NCI-H1092 (cell line): ENCODE measurements at regions not wholly inside any gene's neighbourhood (a gene's known extent, or its start where the extent isn't known, plus 50 kb on each side); places are given as distances from the start of the nearest gene placed in this dataset.
"Not testable (repeated sequence)": the region's sequence is repeated elsewhere in the genome, so short reads cannot be mapped to it uniquely, and the experiment has no call there.

Source experiments
- DNase-seq: peaks from one replicate; lab custom pipeline; 2025; lab: John Stamatoyannopoulos, UW

DNA sequence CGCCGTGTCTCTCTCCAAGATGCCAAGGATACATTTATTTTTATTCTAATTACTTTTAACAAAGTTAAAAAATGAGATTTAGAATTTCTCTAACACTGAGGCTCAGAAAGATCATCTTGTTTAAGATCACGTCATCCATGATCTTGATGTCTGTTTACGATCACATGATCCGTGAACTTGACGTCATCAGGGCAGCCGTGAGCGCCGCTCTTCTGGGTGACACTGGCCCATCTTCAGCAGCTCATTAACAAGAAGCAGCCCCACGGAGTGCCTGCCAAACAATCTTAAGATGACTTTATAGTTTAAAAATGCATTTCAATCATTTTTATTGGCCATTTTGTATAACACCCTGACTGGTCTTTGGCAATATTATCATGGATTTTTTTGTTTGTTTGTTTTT is 291.1 kb upstream of the PRKCQ start:
- DNase-seq: no peak

DNA sequence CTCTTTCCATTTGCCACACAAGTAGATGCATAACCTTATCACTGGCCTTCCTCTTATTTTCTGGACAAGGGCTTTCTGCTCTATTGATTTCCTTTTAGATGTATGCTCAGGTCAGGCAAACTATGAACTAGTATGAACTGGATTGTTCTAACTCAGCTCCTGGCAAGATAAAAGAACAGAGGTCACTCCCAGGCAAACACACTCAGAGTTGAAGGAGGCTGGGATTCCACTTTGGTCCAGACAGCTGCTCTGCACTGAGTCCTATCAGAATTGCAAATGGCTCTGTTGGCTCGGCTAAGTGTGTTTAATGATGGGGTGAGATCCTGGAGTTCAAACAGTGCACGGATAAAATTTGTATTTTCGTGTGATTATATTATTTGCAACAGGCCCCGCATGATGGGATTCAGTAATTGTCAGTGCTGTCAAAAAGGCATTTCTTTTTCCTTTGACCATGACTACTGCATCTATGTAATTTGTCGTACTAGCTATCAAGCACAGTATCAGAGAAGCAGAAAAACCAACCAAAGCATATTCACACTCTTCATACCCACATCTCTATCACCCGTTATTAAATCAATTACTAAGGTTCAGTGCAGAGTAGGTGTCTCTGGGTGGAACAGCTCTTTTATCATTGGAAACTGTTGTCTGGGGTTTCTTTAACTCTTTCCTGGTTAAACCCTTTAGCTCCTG is 288.1 kb upstream of the PRKCQ start:
- no peak for DNase-seq

DNA sequence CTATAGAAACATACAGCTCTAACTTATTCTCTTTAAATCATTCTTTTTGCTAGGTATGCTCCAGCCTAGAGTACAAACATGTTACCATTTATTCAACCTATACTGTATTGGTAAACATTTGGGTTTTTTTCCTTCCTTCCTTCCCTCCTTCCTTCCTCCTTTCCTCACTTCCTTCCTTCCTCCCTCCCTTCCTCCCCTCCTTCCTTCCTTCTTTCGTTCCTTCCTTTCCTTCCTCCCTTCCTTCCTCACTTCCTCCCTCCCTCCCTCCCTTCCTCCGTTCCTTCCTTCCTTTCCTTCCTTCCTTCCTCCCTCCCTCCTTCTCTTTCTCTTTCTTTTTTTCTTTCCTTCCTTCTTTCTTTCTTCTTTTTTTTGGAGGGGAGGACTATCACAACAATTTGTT is 286.7 kb upstream of the PRKCQ start:
- no peak for DNase-seq

DNA sequence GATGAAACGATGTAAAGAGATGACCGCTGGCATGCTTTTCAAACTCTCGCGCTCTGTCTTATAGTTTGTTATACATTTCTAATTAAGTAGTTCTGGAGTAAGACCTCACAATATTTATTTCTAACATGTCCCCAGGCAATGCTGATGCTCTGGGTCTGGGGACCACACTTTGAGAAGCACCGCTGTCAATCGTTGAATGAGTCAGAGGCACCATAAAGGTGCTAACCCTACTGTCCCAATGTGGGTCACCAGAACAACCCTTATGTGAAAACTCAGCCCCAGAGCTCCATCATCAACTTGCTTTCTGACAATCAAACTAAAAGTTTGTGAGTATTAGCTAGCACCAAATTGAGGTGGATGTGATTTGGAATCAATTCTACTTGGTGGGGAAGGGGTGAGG is 284.1 kb upstream of the PRKCQ start:
- DNase-seq: no peak

DNA sequence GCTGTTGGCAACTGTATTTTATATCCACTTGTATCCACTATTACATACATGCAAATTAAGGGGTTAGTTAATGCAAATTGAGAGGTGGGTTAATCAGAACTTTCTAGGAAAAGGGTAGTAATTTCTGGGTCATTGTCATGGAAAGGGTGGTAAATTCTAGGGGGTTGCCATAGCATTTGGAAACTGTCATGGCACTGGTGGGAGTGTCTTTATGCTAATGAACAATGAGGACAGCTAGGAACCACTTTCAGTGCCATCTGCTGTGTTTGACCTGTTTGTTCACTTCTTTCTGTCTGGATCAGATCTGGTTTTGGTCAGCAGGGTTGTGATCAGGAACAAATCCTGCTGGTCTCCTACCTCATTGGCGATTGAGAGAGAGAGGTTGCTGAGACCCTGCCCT is 283.3 kb upstream of the PRKCQ start:
- no peak for DNase-seq

DNA sequence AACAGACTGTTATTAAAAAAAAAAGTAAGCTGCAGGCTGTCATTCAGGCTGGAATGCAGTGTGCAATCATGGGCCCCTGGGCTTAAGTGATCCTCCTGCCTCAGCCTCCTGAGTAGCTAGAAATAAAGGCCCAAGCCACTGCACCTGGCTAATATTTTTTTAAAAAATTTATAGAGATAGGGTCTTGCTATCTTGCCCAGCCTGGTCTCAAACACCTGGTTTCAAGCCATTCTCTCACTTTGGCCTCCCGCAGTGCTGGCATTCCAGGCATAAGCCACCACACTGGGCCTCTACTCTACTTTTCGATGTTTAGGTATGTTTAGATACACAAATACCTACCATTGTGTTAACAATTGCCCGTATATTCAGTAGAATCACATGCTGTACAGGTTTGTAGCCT is 270.4 kb upstream of the PRKCQ start:
- no peak for DNase-seq

DNA sequence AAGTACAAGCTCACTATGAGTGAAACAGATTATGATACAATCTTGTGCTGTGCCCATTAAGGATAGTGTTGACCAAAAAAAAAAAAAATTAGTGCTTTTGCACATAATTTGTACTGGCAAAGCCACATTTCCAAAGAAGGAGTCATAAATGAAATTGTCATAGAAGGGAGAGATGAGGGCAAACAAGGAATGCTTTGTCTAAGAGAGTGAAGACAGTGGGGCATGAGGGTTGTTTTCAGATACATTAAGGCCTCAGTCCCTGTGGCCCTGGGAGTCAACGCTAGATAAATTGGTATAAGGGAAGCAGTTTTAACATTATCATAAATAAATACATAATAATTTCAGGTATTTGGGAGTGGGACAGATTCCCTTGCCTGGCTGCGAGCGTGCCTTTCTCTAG is 267.5 kb upstream of the PRKCQ start:
- no peak for DNase-seq

DNA sequence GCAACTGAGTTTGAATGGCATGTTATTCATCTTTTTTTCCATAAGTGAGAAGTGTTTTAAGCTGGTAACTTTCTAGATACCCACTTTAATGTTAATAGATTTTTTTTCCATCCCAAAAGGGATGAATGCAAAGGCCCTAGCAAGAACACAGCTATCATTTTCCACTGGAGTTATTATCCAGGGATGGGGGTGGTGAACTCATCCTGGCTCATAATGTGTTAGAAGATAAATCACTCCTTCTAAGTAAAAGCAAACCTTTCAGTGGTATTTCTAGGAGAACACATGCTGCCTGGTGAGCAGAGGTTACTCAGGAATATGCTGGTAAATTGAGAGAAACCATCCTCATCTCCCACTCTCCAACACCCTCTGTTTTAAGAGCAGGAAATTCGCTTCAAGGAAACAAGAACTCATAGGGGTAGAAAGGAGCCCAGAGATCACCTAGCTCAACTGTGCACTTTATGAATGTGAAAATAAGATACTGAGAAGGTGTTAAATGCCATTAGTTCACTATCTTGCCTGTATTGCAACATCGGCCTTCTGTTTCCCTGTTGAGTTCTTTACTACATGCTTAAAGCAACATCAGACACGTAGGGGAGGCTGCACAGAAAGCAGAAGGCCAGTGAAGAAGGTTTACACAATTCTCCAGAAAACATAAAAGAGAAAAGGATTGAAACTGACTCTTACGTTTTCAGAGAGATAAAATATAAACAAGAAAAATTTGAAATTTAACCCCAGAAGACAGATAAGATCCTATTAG is 264.0 kb upstream of the PRKCQ start:
- no peak for DNase-seq

DNA sequence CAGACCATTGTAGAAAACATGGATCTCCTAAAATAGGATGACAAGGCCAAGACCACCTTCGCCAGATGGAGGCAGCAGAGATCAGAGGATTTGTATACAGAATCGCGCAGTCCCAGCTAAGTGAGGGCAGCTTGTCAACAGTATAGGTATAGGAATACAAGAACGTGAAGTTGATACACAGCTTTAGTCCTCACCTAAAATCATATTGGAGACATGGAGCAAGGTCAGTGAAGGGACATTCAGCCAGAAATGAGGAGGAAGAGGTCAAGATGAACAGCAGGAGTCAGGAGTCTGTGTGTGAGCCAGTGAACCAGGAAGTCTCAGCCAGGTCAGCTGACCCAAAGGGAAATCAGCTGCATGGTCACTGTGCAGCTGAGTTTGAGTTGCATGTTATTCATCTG is 263.4 kb upstream of the PRKCQ start:
- DNase-seq: no peak

DNA sequence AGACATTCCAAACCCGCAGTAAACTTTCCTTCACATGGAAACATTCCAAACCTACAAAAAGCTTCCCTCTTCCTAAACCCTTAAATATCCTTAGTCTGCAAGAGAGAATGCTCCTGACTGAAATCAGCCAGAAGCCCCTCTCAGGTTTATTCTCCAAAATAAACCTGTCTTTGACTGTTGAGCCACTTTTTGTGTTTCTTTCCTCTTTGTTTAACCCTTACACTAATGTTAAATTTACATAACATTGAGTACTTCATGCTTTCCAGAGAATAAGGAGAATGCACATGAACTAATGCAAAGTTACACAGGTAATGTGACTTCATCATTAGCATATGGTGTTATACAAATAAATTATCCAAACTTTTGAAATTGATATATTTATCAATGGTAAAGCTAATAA is 262.6 kb upstream of the PRKCQ start:
- DNase-seq: no peak

DNA sequence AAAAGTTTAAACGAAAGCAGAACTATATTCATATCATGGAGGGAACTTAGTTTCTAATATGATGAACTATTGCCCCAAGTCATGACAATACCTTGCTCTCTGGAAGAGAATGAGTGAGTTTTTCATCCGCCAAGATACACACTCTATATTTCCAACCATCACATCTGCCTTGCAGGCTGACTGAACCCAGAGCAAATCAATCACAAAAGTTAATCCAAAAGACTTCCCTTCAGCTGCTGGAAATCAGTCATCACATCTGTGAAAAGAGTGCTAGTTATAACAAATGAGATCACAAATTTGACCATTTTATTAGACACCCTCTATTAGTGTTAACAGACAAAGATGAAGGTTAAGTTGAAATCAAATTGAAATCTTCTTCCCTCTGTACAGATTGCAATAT is 261.7 kb upstream of the PRKCQ start:
- DNase-seq: no peak

DNA sequence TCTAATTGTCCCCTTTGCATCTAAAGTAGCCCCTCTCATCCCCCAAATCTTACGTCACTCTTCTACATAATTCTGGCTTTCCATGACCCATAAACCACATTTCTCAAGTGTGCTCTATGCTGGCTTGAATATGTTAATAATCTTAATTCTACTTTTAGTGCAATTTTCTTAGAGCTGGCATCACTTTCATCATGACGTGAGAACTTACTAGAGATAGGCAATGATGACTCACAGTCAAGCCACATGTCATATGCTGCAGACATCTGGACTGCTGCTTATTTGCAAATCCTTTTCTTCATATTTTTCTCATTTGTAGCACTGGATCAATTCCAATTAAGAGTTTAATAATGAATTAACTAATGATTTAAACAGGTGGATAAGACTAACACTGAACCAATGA is 260.7 kb upstream of the PRKCQ start:
- no peak for DNase-seq

DNA sequence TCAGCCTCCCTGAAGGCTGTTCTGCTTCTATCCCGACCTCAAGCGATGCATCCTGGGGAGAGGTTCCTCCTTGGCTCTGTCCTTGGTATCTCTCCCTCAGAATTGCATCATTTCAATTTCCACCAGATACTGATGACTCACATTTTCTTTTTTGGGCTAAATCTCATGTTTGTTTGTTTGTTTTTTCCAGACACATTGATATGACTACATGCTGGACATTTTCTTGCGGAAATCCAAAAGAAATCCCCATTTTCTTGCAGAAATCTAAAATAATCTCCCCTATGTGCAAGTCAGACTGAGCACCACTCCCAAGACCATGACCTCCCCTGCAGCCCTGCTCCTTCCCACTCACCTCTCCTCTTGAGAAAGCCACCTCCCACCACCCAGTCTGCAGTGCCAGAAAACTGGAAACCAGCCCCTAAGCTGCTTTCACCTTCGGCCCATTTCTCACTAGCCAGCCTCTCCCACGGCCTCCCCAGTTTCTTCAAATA is 260.2 kb upstream of the PRKCQ start:
- DNase-seq: no peak

DNA sequence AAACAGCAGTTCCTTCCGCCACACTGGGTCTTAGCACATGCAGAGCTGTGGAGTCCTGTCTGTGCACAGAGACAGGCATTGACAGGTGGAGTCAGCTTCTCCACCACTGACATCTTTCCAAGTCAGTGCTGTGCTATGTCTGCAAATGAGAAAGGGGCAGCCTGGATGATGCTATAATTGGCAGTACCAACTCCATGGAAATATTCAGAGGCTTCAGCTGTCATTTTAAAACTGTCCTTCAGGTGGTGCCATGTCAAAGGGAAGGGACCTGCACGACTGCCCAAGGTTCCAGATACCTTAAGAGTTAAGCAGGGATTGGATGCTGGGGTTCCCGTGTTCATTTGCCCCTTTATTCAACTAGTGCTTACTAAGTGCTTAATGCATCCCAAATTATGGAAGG is 258.0 kb upstream of the PRKCQ start:
- no peak for DNase-seq

DNA sequence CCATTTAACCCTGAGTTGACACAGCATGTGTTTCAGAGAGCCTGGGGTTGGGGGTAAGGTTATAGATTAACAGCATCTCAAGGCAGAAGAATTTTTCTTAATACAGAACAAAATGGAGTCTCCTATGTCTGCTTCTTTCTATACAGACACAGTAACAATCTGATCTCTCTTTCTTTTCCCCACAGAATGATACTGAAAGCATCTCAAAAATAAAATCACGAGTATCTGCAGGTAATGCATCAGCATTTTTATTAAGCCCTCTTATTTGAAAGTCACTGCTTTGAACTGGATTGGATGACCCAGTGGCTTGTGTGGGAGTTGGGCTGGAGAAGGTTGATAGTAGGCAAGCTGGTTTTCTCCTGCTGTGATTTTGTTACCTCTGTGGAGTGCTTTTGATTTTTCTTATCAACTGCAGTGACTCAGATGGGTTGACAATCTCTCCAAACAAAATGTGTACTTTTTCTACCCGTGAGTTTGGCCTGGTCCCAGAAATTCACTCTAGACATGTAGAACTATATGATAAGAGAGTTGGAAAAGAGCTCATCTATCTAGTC is 253.5 kb upstream of the PRKCQ start:
- no peak for DNase-seq

DNA sequence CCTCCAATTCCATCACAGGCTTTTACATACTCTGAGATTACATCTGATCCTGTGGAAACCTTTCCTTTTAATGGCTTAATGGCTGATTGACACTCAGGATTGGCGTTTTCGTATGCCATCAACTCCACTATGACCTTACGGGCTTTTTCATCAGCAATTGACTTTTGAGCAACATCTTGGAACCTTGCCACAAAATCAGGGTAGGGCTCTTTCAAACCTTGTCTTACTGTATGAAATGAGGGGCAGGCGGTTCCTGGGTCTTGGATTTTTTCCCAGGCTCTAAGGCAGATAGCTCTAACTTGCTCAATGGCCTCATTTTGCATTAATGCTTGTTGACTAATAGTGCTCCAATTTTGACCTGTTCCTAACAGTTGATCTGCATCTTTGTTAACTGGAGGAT is 250.9 kb upstream of the PRKCQ start:
- DNase-seq: not testable (repeated sequence)

DNA sequence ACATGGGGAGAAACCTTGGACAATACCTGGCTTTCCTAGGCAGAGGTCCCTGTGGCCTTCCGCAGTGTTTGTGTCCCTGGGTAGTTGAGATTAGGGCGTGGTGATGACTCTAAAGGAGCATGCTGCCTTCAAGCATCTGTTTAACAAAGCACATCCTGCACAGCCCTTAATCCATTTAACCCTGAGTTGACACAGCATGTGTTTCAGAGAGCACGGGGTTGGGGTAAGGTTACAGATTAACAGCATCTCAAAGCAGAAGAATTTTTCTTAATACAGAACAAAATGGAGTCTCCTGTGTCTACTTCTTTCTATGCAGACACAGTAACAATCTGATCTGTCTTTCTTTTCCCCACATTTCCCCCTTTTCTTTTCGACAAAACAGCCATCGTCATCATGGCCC is 244.7 kb upstream of the PRKCQ start:
- DNase-seq: not testable (repeated sequence)

DNA sequence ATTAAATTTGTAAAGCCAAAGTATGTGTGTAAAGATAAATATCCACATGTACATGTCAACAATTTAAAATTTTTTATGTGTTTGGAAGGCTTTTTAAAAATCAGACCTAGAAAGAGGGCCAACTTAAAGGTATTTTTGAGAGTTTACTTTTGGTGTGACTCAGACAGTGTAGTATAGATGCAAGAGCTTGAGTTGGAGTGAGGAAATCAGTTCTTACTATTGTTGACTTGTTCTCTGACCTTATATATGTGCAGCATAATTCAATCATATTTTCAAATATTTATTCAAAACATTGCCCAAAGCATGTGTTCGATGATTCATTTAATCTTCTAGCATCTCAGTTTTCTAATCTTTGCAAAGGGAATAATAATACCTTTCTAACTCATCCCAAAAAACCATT is 243.7 kb upstream of the PRKCQ start:
- no peak for DNase-seq

DNA sequence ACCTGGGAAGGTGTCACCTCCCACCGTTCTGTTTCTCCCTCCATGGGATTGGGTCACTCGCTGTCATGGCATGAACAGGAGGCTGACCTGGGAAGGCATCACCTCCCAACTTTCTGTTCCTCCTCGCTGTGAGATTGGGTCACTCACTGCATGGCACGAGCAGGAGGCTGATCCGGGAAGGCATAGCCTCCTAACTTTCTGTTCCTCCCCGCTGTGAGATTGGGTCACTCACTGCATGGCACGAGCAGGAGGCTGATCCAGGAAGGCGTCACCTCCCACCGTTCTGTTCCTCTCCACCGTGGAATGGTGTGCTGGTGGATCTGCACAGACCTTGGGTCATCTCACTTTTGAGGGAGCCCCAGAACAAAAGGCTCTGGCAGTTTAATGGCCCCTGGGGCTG is 239.2 kb upstream of the PRKCQ start:
- DNase-seq: no peak

DNA sequence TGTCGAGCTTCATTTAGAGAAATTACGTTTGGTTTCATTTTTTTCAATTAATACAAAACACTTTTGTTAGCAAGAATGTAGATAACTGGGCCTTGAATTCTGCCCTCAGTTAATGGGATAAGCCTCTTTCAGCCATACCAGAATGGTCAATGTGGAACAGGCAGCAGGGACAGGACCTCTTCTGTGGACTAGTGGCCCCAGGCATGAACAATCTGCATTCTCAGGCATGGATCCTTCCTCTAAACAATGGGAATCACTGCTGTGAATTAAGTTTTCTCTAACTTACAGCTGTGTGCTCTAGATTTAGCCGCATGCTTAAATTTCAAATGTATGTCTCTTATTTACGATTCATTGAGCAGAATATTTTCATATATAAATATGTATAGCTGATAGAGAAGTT is 237.7 kb upstream of the PRKCQ start:
- DNase-seq: no peak

DNA sequence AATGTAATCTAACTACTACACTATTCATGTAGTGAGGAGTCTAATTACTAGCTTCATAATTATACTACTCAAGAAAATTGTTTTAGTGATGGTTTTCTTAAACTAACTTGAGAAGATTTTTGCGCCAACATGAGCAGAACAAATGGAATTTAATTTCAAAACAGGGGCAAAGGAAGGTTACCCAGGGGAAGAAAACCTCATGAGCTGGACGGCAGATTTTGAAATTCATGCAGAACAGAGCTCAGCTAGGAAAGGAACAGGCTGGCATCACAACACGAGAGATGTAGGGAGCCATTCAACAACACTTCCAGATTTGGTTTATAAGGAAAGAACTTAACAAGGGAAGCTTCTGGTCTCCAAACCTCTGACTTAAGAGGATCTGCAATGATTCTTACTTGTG is 235.3 kb upstream of the PRKCQ start:
- DNase-seq: no peak

DNA sequence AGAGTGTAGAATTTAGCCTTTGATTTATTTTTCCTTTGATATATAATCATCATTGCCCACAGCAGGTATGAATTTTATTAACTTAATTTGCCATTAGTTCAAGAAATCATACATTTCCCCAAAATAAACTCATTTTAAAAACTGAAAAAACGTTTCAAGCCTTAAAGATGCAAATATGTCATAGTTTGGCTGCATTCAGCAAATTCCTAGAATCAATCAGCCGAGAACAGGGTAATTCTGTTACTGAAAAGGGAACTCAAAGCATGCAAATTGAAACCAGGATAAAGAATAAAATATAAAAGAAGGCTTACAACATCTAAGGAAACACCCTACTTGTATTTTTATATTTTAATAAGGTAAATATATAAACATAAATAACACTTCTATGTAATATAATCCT is 233.8 kb upstream of the PRKCQ start:
- DNase-seq: no peak

DNA sequence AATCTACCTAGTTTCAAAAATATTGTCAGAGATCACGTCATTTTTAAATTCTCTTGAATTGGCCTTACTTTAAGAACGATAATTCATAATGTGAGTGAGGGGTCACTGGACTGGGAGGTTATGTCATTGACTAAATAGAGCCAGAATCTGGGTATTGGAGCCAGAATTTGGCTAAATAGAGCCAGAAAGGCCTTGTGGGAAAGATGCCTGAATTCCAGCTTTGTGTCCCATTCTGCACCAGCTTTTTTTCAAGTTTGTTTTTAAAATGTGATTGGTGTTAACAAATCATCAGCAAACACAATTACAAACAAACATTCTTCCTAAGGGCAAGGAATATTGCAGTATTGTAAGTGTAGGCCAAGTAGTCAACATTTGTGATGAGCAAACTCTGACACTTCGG is 233.2 kb upstream of the PRKCQ start:
- no peak for DNase-seq

DNA sequence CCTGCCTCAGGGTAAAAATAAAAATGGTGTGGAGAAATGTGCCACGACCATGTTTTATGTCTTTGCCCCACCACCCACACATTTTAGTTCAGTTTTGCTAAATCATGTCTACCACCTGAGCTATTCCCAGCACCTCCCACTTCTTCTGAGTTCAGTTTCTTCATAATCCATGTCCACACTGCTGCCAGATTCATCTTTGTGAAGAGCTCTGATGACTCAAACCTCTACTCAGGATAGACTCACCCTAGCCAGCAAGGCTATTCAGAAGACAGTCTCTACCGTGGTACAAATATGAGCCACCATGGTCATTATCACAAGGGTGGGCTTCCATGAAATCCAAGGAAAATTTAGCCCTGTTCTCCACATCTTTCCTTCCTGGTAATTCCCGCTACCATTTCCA is 231.1 kb upstream of the PRKCQ start:
- no peak for DNase-seq
